Mesenchymal stem cell (in vitro differentiated cells and primary cell): ENCODE measurements at regions not wholly inside any gene's neighbourhood (a gene's known extent, or its start where the extent isn't known, plus 50 kb on each side); places are given as distances from the start of the nearest gene placed in this dataset.

Experiments used
- DNase-seq: peaks from one replicate; pipeline ENCODE4 v3.0.0-alpha.2; 2013
- H2AFZ ChIP-seq: one replicate; pipeline ENCODE4 v1.6.1; 2013; ENCODE audit warnings: low read depth, mild to moderate bottlenecking, control low read depth, inconsistent platforms, low read length, moderate library complexity
- H2AK5ac ChIP-seq: 2 replicates; pipeline ENCODE4 v1.6.1; 2013; ENCODE audit warnings: low read length, moderate library complexity, mild to moderate bottlenecking, inconsistent platforms; ENCODE audit not compliant: severe bottlenecking
- H2BK120ac ChIP-seq: one replicate; pipeline ENCODE4 v1.6.1; 2013; ENCODE audit warnings: low read depth, mild to moderate bottlenecking, inconsistent platforms, low read length, moderate library complexity
- H2BK12ac ChIP-seq, 2 experiments: one replicate each; pipeline ENCODE4 v1.6.1; 2013; ENCODE audit warnings: inconsistent platforms in 2 of 2, low read length in 2 of 2, mild to moderate bottlenecking in 2 of 2, moderate library complexity in 2 of 2, control low read depth in 1 of 2
- H2BK15ac ChIP-seq: one replicate; pipeline ENCODE4 v1.6.1; 2013; ENCODE audit warnings: mild to moderate bottlenecking, low read depth, inconsistent platforms; ENCODE audit not compliant: poor library complexity, severe bottlenecking
- H2BK5ac ChIP-seq: 2 replicates; pipeline ENCODE4 v1.6.1; 2013; ENCODE audit warnings: low read depth, mild to moderate bottlenecking, low read length, control low read depth, inconsistent platforms; ENCODE audit not compliant: poor library complexity, severe bottlenecking
- H3K14ac ChIP-seq, 2 experiments: one replicate each; pipeline ENCODE4 v1.6.1; 2013; ENCODE audit warnings: inconsistent platforms in 2 of 2, low read length in 2 of 2, control low read depth in 1 of 2, mild to moderate bottlenecking in 1 of 2, moderate library complexity in 1 of 2
- H3K18ac ChIP-seq, 2 experiments: one replicate each; pipeline ENCODE4 v1.6.1; 2013; ENCODE audit warnings: inconsistent platforms in 2 of 2, low read length in 2 of 2, control low read depth in 1 of 2, low read depth in 1 of 2, mild to moderate bottlenecking in 1 of 2
- H3K23ac ChIP-seq, 2 experiments: one replicate each; pipeline ENCODE4 v1.6.1; 2013; ENCODE audit warnings: inconsistent platforms in 2 of 2, low read length in 2 of 2, mild to moderate bottlenecking in 2 of 2, moderate library complexity in 2 of 2, control low read depth in 1 of 2
- H3K27ac ChIP-seq: 2 replicates; pipeline ENCODE4 v1.5.1; 2013; ENCODE audit warnings: mild to moderate bottlenecking, moderate library complexity, low read length, control low read depth, inconsistent platforms; ENCODE audit not compliant: poor library complexity, severe bottlenecking
- H3K27me3 ChIP-seq, 2 experiments: 2 replicates each; pipeline versions ENCODE4 v1.6.1 to v1.7.0; 2013; ENCODE audit warnings: low read length in 2 of 2, mild to moderate bottlenecking in 2 of 2, moderate library complexity in 2 of 2, control low read depth in 1 of 2, inconsistent platforms in 1 of 2; ENCODE audit not compliant: control insufficient read depth in 1 of 2, insufficient read depth in 1 of 2
- H3K36me3 ChIP-seq, 2 experiments: 2 replicates each; pipeline versions ENCODE4 v1.6.1 to v1.7.0; 2013; ENCODE audit warnings: low read length in 2 of 2, control low read depth in 1 of 2, inconsistent platforms in 1 of 2, low read depth in 1 of 2, mild to moderate bottlenecking in 1 of 2; ENCODE audit not compliant: insufficient read depth in 2 of 2, control insufficient read depth in 1 of 2
- H3K4ac ChIP-seq, 2 experiments: one replicate each; pipeline ENCODE4 v1.6.1; 2013; ENCODE audit warnings: inconsistent platforms in 2 of 2, low read length in 2 of 2, mild to moderate bottlenecking in 2 of 2, moderate library complexity in 2 of 2, control low read depth in 1 of 2, low read depth in 1 of 2
- H3K4me1 ChIP-seq: 2 replicates; pipeline ENCODE4 v1.6.1; 2013; ENCODE audit warnings: low read depth, low read length, control low read depth; ENCODE audit not compliant: control insufficient read depth, insufficient read depth
- H3K4me2 ChIP-seq: 2 replicates; pipeline ENCODE4 v1.6.1; 2013; ENCODE audit warnings: low read length, mild to moderate bottlenecking, inconsistent platforms; ENCODE audit not compliant: poor library complexity, severe bottlenecking
- H3K4me3 ChIP-seq, 2 experiments: 2 replicates each; pipeline versions ENCODE4 v1.5.1 to v1.7.0; 2013; ENCODE audit warnings: low read length in 2 of 2, mild to moderate bottlenecking in 2 of 2, control low read depth in 1 of 2, low read depth in 1 of 2; ENCODE audit not compliant: insufficient read depth in 1 of 2
- H3K79me1 ChIP-seq: replicated peaks from 2 replicates; pipeline ENCODE4 v1.6.1; 2013; ENCODE audit warnings: mild to moderate bottlenecking, control low read depth, low read length, inconsistent platforms; ENCODE audit not compliant: poor library complexity, severe bottlenecking
- H3K9ac ChIP-seq: 2 replicates; pipeline ENCODE4 v1.7.0; 2013; ENCODE audit warnings: mild to moderate bottlenecking, low read length, moderate library complexity
- H3K9me3 ChIP-seq: 2 replicates; pipeline ENCODE4 v1.7.0; 2013; ENCODE audit warnings: mild to moderate bottlenecking, low read length; ENCODE audit not compliant: control insufficient read depth
- H4K8ac ChIP-seq: one replicate; pipeline ENCODE4 v1.6.1; 2013; ENCODE audit warnings: inconsistent platforms, mild to moderate bottlenecking, low read length, moderate library complexity
- H4K91ac ChIP-seq: one replicate; pipeline ENCODE4 v1.6.1; 2013; ENCODE audit warnings: mild to moderate bottlenecking, low read length, inconsistent platforms
- WGBS: methylation state at CpG from one replicate; pipeline ENCODE4 v1.1.7; 2013; ENCODE audit warnings: mixed read lengths; 5-methylcytosine and 5-hydroxymethylcytosine counted together

GRCh38 chr10:78278058-78278404, 244.4 kb downstream of the RPS24 start:
- 37% methylated on average over 6 of the region's 6 CpGs for WGBS

GRCh38 chr10:78279756-78280155, 246.1 kb downstream of the RPS24 start:
- H2BK15ac ChIP-seq = no peak overlapping the region
- H3K36me3 ChIP-seq = peaks cover 0 to 17% of the 10 kb centered on the region in 2 experiments

More at GRCh38 chr10:78278058-78278404, 244.4 kb downstream of the RPS24 start:
- Histone ChIP-seq H2BK15ac (no peak overlapping the region), H3K4ac (no peak overlapping the region), H3K18ac (peak overlapping the region in 1 of 2 experiments; percentile 73), H2AFZ (no peak overlapping the region), H3K9ac (no peak overlapping the region), H3K27me3 (no peaks in the 10 kb centered on the region), H3K9me3 (no peaks in the 10 kb centered on the region), H3K4me1 (peaks cover 10% of the 10 kb centered on the region), H2BK120ac (no peak overlapping the region), H3K36me3 (peaks cover 0 to 28% of the 10 kb centered on the region in 2 experiments), H3K4me2 (no peak overlapping the region), H3K23ac (no peak overlapping the region), H3K27ac (no peak overlapping the region), H2BK5ac (no peak overlapping the region), H4K91ac (no peak overlapping the region), H3K79me1 (no peaks in the 10 kb centered on the region), H3K4me3 (no peak overlapping the region), H2BK12ac (peak overlapping the region in 1 of 2 experiments; percentile 29), H3K14ac (no peak overlapping the region), H2AK5ac (no peak overlapping the region), H4K8ac (no peak overlapping the region)
- DNase-seq = peak; percentile 78

GRCh38 chr10:78280604-78281003, 246.9 kb downstream of the RPS24 start:
- Histone ChIP-seq H3K4me2 (no peak overlapping the region), H3K9me3 (no peaks in the 10 kb centered on the region), H2BK12ac (no peak overlapping the region), H3K79me1 (no peaks in the 10 kb centered on the region), H2AK5ac (no peak overlapping the region), H3K4me1 (peaks cover 19% of the 10 kb centered on the region), H3K27ac (no peak overlapping the region), H3K4ac (no peak overlapping the region), H2BK15ac (no peak overlapping the region), H2BK5ac (no peak overlapping the region), H2BK120ac (no peak overlapping the region), H2AFZ (no peak overlapping the region), H4K91ac (no peak overlapping the region), H3K4me3 (no peak overlapping the region), H3K27me3 (no peaks in the 10 kb centered on the region), H3K9ac (no peak overlapping the region), H3K36me3 (peaks cover 0 to 14% of the 10 kb centered on the region in 2 experiments), H3K18ac (no peak overlapping the region), H4K8ac (no peak overlapping the region), H3K23ac (no peak overlapping the region), H3K14ac (no peak overlapping the region)
- 91% methylated on average over 6 of the region's 6 CpGs for WGBS
- DNase-seq = no peak

More at GRCh38 chr10:78279756-78280155, 246.1 kb downstream of the RPS24 start:
- no peak overlapping the region for H3K23ac ChIP-seq
- H3K4me3 ChIP-seq = no peak overlapping the region
- H3K4ac ChIP-seq = no peak overlapping the region
- no peak overlapping the region for H4K8ac ChIP-seq
- H2BK12ac ChIP-seq = no peak overlapping the region
- H3K9me3 ChIP-seq = no peaks in the 10 kb centered on the region
- H4K91ac ChIP-seq = no peak overlapping the region
- 97% methylated on average over 7 of the region's 7 CpGs for WGBS
- H3K79me1 ChIP-seq = no peaks in the 10 kb centered on the region
- no peak overlapping the region for H2AFZ ChIP-seq
- H3K4me2 ChIP-seq = no peak overlapping the region
- H2BK5ac ChIP-seq = no peak overlapping the region
- H2BK120ac ChIP-seq = no peak overlapping the region
- H3K4me1 ChIP-seq = peaks cover 17% of the 10 kb centered on the region
- H3K18ac ChIP-seq = no peak overlapping the region
- no peak for DNase-seq
- no peak overlapping the region for H3K14ac ChIP-seq
- no peaks in the 10 kb centered on the region for H3K27me3 ChIP-seq
- H3K27ac ChIP-seq = no peak overlapping the region
- H2AK5ac ChIP-seq = no peak overlapping the region
- H3K9ac ChIP-seq = no peak overlapping the region

GRCh38 chr10:78281627-78282026, 248.0 kb downstream of the RPS24 start:
- no peak overlapping the region for H4K91ac ChIP-seq
- no peak for DNase-seq
- WGBS = 83% methylated on average over 4 of the region's 4 CpGs
- H2BK5ac ChIP-seq = no peak overlapping the region
- H3K18ac ChIP-seq = no peak overlapping the region
- no peaks in the 10 kb centered on the region for H3K9me3 ChIP-seq
- H4K8ac ChIP-seq = no peak overlapping the region
- H3K4ac ChIP-seq = no peak overlapping the region
- H2BK12ac ChIP-seq = no peak overlapping the region
- H2AK5ac ChIP-seq = no peak overlapping the region
- no peak overlapping the region for H2BK120ac ChIP-seq
- no peak overlapping the region for H2BK15ac ChIP-seq
- no peak overlapping the region for H3K27ac ChIP-seq
- H3K4me3 ChIP-seq = no peak overlapping the region
- no peak overlapping the region for H2AFZ ChIP-seq
- peaks cover 0 to 5% of the 10 kb centered on the region in 2 experiments for H3K27me3 ChIP-seq
- H3K23ac ChIP-seq = no peak overlapping the region
- H3K9ac ChIP-seq = no peak overlapping the region
- peaks cover 0 to 14% of the 10 kb centered on the region in 2 experiments for H3K36me3 ChIP-seq
- H3K79me1 ChIP-seq = no peaks in the 10 kb centered on the region
- peaks cover 19% of the 10 kb centered on the region for H3K4me1 ChIP-seq
- no peak overlapping the region for H3K14ac ChIP-seq
- H3K4me2 ChIP-seq = no peak overlapping the region
